ENCODE measurements at regions not wholly inside any gene's neighbourhood (a gene's known extent, or its start where the extent isn't known, plus 50 kb on each side); places are given as distances from the start of the nearest gene placed in this dataset.

GRCh38 chr4:3688018-3688998 is 77.9 kb upstream of the ADRA2C start:
- TF ChIP-seq CTCF (IDR thresholded peaks at IDR 0.05; ENCODE audit: low read depth, low read length) (no peak), MAX (IDR thresholded peaks at IDR 0.05; ENCODE audit: low read depth, low read length) (no peak)
